COLO668 (cell line): ENCODE measurements at regions not wholly inside any gene's neighbourhood (a gene's known extent, or its start where the extent isn't known, plus 50 kb on each side); places are given as distances from the start of the nearest gene placed in this dataset.

Experiments used
- DNase-seq: peaks from one replicate; lab custom pipeline; 2025; ENCODE audit not compliant: unreplicated experiment; lab: John Stamatoyannopoulos, UW

DNA sequence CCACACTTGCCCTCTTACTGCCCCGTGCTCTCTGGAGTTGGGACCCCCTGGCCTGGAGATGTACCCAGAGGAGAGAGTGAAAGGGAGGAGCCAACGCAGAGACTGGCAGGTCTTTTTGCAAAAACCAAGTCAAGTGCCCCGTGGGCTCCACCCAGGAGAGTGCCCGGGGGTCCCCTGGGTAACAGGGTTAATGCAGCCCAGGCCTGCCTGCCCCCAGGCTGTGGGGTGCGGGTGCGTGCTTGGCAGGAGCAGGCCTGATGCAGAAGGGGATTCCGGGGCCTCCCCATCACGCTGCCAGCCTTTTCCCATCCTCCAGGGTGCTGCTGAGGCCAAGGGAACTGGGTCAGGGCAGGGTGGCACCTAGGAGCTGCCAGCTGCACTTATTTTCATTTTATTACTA, 184.4 kb downstream of the ERMARD start:
- DNase-seq = no peak

DNA sequence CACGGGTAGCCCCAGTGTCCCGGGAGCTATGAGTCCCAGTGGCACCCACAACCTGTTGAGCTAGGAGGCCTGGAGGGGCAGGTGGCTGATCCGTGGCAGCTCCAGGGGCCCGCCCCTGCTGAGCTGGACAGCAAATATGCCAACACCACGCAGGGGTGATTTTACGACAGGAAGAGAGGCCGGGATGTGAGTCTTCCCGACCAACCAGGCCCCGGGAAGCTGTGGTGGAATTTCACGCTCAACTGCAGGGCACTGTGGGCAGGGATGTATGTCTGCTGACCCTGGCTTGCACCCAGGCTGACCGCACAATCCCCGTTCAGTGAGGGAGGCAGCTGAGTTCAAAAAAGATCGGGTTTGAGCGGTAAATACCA, 183.9 kb downstream of the ERMARD start:
- DNase-seq = peak; percentile 18

DNA sequence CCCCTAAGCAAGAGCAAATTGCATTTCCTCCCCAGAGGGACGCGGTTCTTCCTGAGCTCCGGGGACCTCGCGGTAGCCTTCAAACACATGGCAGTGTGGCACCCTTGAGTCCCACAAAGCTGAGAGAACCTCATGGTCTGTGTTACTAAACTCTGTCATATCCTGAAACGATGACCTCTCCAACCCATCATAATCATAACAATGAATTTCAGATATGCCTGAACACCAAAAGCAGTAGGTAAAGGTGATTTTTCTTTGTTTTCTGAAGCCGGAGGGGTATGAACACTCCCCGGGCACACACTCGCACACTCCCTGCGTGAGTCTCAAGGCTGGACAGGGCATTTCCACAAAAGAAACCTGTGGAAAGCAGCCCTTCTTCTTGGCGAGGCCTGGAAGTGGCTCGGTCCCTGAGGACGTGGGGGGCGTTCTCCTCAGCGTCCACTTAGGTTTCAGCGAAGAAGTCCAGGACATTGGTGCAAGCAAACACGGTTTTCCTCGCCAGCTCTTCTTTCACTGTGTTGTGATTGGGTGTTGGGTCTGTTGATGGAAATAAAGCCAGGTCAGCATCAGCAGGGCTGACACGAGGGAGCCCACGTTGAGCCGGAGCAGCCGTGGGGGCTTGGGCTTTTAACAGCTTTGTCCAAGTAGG, 183.4 kb downstream of the ERMARD start:
- no peak for DNase-seq

DNA sequence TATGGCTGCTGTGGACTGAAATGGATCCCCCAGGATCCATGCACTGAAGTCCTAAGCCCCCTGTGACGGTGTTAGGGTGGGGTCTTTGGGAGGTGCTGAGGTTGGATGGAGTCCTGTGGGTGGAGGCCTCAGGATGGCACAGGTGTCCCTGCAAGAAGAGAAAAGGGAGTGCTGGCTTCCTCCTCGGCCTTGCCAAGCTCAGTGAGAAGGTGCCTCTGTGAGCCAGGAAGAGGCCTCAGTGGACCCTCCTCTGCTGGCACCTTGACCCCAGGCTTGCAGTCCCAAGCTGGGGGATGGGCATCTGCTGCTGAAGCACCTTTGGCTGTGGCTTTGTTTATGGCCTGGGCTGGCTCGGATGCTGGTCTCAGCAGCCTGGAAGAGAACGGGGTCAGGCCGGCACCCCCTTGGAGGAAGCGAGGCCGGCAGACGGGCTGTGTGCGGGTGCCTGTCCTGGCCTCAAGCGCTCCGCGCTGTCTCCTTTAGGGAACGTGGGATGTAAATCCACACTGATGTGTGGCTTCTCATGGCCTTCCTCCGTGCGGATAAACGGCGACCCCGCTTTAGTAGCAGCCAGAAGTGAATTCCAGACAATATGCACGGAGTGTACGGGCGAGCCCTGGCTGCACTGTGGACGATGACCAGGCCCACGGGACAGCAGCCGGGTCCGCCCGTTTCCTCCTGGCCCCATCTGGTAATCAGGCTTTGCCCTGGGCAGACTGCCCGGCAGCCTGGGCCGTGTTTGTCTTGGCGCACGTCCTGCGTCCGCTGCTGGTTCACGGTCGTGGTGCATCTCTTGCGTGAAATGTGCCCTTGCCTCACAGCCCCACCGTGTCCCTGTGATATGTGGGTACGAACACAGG, 182.6 kb downstream of the ERMARD start:
- DNase-seq = no peak

DNA sequence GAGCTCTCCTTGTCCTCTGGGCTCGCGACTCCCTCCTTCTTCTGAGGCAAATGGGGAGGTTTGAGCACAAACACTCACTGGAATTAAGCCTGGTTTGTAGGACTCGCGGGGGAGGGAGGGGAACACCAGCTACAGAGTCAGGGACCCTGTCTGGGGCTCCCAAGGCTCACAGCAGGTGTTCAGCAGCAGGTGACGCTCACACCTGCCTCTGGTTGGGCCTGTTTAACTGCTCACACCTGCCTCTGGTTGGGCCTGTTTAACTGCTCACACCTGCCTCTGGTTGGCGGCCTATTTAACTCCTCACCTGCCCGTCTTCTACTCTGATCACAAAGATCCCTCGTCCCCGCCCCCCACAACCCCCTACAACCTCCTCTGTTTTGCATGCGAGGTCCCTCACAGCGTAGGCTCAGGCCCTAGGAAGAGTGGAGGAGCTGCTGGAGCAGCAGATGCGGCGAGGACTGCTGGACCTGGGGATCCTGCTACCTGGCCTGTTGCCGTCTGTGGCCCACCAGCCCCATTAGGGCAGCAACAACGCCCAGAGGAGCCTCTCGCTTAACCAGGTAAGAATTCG, 181.9 kb downstream of the ERMARD start:
- DNase-seq = peak; percentile 60

GRCh38 chr6:169932491-169932890, 181.1 kb downstream of the ERMARD start:
- DNase-seq = no peak

- no peak for DNase-seq
Observed at GRCh38 chr6:169931261-169931660, 179.8 kb downstream of the ERMARD start.

- DNase-seq = no peak
Observed at GRCh38 chr6:169930799-169931198, 179.4 kb downstream of the ERMARD start.

DNA sequence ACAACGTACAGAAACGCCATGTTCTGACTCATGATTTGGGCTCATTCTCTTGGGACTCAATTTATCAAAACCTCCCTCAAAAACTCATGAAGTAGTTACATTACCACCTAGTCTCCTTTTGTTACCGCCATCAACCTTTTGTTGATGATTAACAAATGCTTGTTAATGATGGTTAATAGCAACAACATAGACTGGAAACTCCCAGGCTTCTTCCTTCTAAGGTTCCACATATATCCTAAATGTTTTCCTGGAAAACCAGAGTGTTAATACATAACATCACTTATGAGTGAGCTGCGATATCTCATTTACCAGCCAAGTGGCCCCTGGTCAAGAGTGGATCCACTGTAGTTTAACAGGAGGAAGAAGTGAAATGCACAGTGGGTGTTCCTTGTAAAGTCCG, 176.3 kb downstream of the ERMARD start:
- no peak for DNase-seq

DNA sequence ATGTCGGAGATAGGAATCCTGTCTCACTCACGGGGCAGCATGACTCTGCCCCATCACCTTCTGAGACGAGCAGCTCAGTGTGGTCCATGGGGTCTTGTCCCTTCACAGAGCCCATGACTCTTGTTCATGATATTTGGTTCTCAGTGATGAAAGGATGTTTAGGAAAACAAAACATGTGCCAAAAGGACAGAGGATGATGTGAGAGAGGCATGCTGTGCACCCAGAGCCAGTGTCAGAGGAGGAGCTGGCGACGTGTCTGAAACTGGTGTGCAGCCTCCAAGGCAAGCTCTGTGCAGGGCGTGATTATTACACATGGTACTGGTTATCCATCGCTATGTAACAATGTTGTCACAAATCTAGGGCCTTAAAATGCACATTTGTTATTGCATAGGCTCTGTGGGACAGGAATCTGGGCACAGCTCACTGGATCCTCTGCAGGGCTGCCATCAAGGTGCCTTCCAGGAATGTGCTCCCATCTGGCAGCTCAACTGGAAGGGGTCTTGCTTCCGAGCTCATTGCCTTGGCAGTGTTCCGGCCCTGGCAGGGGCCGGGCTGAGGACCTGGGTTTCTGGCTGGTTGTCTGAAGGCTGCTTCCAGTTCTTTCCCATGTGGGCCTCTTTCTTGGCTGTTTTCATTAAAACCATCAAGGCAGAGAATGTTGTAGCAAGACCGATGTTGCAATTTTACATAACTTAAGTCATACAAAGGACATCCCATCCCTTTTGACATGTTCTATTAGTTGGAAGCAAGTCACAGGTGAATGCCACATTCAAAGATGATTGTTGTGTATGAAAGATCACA, 175.4 kb downstream of the ERMARD start:
- no peak for DNase-seq

DNA sequence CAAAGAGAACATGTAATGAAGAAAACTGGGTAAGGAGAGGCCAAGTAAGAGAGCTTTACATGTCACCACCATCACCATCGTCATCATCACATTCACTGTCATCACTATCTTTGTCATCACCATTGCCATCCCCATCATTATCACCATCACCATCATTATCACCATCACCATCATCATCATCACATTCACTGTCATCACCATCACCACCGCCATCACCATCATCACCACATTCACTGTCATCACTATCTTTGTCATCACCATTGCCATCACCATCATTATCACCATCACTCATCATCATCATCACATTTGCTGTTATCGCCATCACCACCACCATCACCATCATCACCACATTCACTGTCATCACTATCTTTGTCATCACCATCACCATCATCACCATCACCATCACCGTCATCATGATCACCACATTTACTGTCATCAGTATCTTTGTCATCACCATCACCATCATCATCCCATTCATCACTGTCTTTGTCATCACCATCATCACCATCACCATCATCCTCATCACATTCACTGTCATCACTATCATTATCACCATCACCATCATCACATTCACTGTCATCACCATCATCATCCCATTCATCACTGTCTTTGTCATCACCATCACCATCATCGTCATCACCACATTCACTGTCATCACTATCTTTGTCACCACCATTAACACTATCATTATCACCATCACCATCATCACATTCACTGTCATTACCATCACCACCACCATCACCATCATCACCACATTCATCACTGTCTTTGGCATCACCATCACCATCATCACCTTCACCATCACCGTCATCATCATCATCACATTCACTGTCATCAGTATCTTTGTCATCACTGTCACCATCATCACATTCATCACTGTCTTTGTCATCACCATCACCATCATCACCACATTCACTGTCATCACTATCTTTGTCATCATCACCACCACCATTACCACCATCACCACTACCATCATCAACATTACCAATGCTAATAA, 172.3 kb downstream of the ERMARD start:
- DNase-seq = no peak

GRCh38 chr6:169921853-169922824, 170.7 kb downstream of the ERMARD start:
- DNase-seq = no peak

- no peak for DNase-seq
Observed at GRCh38 chr6:169921217-169921616, 169.8 kb downstream of the ERMARD start.

GRCh38 chr6:169920359-169921020, 169.1 kb downstream of the ERMARD start:
- no peak for DNase-seq

GRCh38 chr6:169918954-169919549, 167.6 kb downstream of the ERMARD start:
- DNase-seq = no peak

DNA sequence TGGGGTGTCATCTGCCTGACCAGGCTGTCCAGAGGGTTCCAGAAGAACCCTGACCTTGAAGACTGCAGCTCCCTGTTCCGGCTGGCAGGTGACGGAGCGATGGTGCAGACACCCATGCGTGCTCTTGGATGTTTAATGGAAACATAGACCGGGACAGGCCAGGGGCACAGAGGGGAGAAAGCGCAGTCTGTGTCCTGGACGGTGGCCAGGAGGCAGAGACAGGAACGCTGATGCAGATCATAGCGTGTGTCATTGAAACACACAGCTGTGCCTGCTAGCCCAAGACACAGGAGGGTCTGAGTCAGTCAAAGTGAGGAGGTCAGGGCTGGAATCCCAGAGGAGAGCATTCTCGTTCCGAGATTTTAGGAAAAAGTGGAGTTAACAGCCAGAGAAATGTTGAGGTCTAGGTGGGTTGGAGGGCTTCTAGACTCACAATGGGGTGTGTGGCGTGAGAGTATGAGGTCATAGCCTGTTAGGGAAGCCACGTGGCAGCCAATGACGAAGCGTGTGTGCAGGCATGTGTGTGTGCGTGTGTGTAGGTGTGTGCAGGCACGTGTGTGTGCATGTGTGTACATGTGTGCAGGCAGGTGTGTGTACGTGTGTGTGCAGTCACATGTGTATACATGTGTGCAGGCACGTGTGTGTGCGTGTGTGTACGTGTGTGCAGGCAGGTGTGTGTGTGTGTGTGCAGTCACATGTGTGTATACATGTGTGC, 167.0 kb downstream of the ERMARD start:
- no peak for DNase-seq

GRCh38 chr6:169917153-169917552, 165.7 kb downstream of the ERMARD start:
- no peak for DNase-seq
